Activated naive CD4-positive, alpha-beta T cell treated with anti-CD3 and anti-CD28 coated beads, Interleukin-2, amount 50 U/mL, for 16 hours (primary cell): ENCODE measurements at regions not wholly inside any gene's neighbourhood (a gene's known extent, or its start where the extent isn't known, plus 50 kb on each side); places are given as distances from the start of the nearest gene placed in this dataset.

Experiments used
- DNase-seq: peaks from one replicate; pipeline ENCODE4 v3.0.0-alpha.2; 2020

- no peak for DNase-seq
Observed at GRCh38 chr3:57009802-57010201, 50.7 kb upstream of the SPATA12 start.

- no peak for DNase-seq
Observed at GRCh38 chr3:57009367-57009766, 51.1 kb upstream of the SPATA12 start.

- no peak for DNase-seq
Observed at GRCh38 chr3:57007521-57008460, 52.7 kb upstream of the SPATA12 start.

DNA sequence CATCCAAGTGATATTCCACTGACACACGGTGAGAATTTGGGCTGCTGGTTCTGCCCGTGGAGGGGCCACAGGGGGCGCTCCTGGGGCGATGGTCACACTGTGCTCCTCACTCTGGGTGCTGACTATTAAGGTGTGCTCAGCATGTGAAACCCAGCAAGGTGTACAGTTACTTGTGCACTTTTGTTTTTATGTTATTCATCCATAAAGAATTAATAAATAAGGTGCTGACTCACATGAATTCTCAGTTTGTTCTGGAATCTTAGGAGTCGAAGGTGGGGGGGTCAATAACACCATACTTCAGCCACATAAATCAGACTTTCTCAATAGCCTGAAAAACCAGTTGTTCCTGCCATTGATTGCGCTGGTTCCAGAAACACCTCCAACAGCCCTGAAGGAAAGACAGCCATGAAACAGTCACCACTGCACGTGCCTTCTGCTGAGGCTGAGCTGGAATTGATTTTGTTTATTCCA, 53.5 kb upstream of the SPATA12 start:
- no peak for DNase-seq

DNA sequence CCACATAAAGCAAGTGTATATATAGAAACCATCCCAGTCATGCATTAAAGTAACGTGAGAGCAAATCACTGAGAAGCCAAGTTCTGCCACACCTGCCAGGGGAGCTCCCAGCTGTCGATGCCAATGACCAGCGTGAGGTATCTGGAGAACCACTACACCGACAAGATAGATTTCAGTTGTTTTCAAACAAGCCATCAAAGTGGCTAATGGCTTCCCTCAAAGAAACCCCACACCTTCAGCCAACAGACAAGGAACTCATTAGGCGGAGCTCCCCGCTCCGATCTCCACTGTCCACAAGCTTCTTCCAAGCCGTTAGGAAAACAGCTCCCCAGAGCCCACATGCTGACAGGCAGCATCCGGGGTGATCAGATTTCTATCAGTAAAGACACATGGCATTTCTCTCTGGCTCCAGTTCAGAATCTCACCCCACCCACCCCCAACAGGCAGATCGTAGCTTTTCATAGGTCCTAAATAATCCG, 54.2 kb upstream of the SPATA12 start:
- no peak for DNase-seq

DNA sequence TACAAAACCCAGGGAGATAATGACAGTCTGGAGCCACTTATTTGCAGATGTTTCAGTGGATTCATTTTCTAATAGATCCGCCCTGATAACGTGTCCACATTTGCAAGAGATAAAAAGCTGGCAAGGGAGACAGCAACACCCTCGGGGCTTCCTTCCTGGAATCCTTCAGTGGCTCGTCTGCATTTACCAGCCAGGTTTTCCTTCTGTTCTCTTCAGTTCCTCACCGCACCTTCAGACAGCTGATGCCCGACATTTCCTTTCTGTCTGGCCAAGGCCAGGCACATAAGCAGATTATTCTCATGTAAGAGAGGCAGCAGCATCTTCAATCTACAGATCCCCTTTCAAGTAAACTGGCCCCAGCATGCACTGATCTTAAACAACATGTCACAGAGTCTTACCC, 56.2 kb upstream of the SPATA12 start:
- DNase-seq, result no peak

- DNase-seq, result no peak
Observed at GRCh38 chr3:57003676-57004075, 56.8 kb upstream of the SPATA12 start.

GRCh38 chr3:57001356-57001755, 59.1 kb upstream of the SPATA12 start:
- DNase-seq, result no peak

DNA sequence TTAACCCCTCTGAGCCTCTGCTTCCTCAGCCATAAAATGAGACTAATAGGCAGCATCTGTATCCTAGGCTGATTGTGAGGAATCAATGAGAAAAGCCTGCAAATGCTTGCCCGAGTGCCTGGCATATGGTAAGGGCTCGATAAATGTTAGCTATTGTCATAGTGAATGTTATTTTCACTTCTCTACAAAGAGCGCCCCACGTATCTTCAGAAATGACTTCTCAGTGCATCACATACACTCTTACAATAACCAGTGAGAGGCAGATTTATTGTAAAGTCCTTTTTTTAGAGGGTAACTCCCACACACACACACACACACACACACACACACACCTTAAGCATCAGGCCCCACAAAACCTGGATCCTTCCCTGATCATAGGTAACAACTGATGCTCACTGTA, 60.5 kb upstream of the SPATA12 start:
- DNase-seq, result no peak

GRCh38 chr3:56999547-56999946, 60.9 kb upstream of the SPATA12 start:
- DNase-seq, result no peak

DNA sequence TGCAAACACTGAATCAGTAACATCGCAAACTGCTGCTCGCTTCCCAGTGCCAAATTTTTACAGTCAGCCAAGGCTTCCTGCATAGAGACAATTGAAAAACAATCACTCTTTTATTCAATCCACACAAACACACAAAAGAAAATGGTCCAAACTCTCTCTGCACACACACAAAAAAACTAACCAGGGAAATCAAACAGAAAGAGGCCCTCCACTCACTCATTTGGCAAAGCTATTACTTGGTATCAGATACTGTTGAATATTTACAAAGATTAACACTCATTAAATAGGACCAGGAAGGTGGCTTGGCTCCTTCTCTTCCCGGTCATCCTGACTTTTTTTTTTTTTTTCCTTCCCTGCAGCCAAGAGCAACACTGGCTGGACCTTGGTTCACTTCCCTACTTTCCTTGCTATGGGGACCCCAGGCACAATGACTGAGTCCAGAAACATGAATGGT, 62.4 kb upstream of the SPATA12 start:
- DNase-seq, result no peak

GRCh38 chr3:56997675-56998074, 62.8 kb upstream of the SPATA12 start:
- DNase-seq, result no peak

DNA sequence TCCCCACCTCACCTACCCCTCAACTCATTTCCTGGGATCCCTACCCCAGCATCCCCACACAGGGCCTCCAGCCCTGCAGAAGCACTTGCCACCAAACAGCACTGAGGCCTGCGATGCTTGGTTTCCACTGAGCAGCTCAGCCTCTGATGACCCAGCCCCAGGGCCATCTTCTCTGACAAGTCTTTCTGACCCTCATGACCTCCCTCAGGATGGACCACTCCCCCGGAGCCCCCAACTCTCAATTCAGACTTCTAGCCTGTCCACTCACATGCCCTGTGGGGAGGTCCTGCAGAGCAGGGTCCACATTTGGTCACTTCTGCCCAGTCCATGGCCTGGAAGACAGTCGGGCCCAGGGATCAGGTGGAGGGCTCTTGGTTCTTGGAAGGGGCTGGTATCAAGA, 63.4 kb upstream of the SPATA12 start:
- DNase-seq, result no peak

DNA sequence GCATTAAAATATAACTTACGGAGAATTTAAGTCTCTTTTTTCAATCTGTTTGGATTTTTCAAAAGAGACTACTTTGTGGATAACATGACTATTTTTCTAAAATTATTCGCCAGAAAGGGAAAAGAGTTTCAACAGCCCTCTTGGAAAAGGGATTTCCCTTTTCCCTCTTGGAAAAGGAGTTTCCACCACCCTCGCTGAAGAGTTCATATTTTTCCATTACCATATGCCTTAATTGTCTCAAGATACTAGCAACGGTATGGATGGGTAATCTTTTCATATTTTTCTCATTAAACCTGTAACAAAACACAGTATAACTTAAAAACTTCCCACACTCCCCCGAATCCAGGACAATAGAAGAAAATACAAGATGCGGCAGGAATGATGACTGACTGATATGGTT, 66.1 kb upstream of the SPATA12 start:
- no peak for DNase-seq

DNA sequence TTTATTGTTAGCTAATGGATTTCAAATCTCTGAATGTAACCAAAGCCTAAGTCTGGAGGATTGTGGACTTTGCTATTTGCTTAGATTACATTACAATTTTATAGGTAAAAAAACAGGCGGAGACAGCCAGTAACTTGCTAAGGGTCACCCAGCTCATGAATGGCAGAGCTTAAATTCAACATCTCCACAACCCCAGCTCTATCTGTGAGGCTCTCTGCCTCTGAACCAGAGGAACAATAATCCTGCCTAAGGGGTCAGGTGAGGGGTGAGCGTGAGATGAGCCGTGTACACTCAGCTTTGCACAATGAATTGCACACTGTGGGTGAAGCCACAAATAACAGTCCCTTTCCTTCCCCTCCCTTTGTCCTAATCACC, 69.8 kb upstream of the SPATA12 start:
- no peak for DNase-seq

DNA sequence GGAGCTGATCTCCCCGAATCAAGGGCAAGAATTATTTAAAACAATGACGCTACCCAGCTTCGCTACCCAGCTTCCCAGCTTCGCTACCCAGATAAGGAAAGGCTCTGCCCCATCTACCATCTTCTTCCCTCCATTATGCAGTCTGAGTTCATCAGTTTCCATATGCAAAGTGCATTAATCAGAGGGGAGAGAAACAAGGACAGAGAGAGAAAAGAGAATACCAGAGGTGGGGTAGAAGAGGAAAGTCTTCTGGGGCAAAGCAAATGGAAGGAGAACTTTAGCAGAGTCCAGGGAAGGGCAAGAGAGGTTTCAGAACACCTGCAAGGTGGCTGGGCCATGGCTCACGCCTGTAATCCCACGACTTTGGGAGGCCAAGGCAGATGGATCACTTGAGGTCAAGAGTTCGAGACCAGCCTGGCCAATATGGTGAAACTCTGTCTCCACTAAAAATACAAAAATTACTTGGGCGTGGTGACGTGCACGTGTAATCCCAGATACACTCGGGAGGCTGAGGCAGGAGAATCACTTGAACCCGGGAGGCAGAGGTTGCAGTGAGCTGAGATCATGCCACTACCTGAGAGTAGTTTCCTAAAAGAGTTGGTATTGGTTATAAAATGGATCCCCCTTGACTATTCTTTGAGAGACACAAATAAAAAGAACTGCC, 70.4 kb upstream of the SPATA12 start:
- DNase-seq, result no peak

DNA sequence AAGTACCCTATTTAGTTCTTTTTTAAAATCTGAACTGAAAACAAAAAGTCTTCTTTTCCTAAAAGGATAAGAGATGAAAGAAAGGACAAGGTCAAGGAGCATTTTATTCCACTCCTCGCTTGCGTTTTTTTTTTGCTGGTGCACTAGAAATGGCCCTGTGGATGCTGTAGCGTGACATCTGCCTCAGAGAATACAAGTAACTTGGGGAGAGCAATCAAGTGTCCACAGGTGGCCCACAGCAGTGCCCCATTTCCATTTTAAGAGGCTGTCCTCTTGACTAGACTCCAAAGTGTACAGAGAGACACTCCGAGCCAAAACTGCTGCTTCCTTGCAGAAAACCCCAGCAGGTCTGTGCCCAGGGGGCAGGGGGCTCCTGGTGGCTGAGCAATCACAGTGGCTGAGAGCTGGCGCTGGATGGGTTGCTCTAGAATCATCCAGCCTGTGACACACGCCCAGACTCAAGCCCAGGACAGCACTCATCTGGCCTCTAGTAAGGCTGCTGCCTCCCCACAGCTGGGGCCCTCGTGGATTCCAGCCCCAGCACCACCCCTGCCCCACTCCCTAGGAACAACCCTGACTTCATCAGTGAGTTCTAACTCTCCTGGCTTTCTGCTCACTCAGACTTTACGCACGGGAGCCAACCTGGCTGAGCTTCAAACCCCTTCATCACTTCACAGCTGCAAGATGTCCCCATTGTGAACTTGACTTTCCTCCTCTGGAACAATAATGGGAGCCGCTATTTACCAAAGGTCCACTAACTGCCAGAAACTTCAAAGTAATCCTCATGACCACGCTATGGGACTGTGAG, 71.1 kb upstream of the SPATA12 start:
- DNase-seq, result no peak

DNA sequence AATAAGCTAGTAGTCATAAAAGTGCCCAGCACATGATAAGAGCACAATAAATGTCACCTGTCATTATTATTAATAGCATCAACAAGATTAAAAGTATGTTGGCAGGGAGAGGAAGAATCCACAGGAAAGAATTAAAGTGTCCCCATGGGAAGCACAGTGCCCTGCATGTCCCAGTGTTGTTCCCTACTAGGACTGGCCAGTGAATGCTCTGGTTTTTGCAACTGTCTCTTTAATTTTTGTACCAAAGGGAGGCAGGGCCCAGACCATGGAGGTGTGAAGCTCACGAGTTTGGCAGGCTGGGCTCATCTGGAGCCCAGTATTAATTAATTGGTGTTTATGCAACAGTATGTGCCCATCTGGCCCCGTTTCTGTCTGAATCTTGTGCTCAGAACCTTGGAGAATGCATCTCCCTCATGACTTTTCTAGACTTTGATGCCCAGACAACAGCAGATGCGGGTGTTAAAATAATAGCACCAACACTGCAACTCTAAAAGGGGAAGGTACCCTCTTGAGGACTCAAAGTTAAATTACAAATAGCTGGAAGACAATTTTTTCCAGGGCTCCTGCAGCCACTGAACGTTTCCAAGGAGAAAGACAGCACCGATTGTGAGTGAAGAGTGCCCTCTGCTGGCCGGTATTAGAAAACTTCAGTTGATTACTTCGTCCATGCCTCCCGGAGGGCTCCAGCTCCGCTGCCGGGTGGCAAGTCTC, 71.9 kb upstream of the SPATA12 start:
- DNase-seq, result peak; percentile 66

DNA sequence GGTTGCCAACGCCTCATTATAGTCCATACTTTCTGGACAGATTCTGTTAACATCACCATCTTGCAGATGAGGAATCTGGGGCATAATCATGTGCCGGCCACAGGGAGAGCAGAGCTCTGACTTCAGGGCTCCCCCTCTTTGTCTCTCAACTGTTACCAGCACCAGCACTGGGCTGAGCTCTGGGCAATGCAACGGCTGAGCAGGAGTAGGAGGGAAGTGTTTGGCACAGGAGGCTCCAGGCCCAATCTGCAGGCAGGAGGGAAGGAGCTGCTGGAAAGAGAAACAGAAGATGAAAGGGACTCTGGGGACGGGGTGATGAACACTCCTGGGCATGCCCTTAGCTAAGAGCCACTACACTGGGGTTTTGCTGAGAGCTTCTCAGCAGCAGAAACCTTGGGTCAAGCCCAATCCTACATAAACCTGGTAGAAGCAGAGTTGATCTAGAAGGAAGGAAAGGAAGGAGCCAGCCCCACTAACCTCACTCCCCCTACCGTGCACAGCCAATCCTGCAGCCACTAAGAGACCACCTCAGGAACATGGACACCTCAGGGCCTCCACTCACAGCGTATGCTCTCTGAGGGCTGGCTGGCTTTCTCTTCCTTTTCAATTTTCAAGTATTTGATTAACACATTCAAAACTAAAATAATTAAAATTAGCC, 73.1 kb upstream of the SPATA12 start:
- no peak for DNase-seq

DNA sequence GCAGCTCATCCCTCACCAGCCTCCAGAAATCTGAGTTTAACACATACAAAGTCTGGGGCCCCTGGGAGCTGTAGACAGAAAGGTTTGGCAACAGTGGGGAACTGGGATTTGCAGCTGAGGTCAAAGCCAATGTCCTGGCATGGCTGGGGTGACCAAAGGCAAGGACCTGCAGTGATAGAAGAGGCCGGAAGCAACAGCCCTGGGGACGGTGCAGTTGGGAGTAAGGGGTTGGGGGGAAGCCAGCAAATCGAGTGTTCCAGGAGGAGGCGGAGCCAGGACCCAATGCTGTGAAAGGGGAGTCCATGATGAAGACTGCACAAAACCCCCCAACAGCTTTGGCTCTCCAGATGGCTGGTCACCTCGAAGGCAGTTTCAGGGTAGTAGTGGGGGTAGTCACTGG, 74.1 kb upstream of the SPATA12 start:
- DNase-seq, result no peak

GRCh38 chr3:56985878-56986277, 74.6 kb upstream of the SPATA12 start:
- no peak for DNase-seq

DNA sequence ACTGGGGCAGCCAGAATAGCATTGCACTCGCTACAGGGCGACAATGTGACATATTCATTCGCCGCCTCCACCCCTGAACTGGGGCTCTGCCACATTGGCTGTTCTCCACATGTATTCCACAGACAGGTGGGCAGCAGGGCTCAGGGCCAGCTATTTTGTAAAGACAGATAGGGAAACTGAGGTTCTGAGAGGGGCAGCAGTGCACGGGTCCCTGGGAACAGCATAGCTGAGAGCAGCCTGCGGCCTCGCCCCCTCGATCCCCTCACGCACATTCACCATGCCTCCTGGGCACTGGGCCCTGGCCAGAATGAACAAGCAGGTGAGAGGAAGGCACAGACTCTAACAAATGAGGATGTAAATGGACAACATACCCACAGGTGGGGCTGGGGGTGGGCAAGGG, 75.0 kb upstream of the SPATA12 start:
- DNase-seq, result no peak
